ENCODE measurements at regions not wholly inside any gene's neighbourhood (a gene's known extent, or its start where the extent isn't known, plus 50 kb on each side); places are given as distances from the start of the nearest gene placed in this dataset.

GRCh38 chr1:236341298-236341697, 52.8 kb upstream of the EDARADD start:
- H3K4me3 ChIP-seq, result no peak overlapping the region
- in situ Hi-C loops (cut with MboI), result no loop called here
- no peak overlapping the region for H3K9ac ChIP-seq (ENCODE audit: control insufficient read depth, insufficient read depth, low read length)
- ChIA-PET CTCF (no interaction called here), POLR2A (interaction anchor here (0.7 to 0.8 kb wide), 2 partner anchors 12 to 35 kb away, joined by 3 to 8 read pairs; no protein-coding TSS in a partner anchor), RAD21 (ENCODE audit: unreplicated experiment) (interaction anchor here (0.6 kb wide), 1 partner anchor 236 kb away, joined by 4 read pairs; no protein-coding TSS in a partner anchor), SMC1A (ENCODE audit: uncharacterized antibody, unreplicated experiment) (interaction anchor here (0.8 to 1.7 kb wide), 2 partner anchors 13 to 15 kb away, joined by 3 read pairs; no protein-coding TSS in a partner anchor)
- no peaks in the 10 kb centered on the region for H3K27me3 ChIP-seq (replicated peaks in 1 of 2; ENCODE audit: control insufficient read depth in 2 of 2, insufficient read depth in 2 of 2, low read length in 1 of 2)
- no peaks in the 10 kb centered on the region for H3K4me1 ChIP-seq (ENCODE audit: control insufficient read depth, insufficient read depth, low read length)
- H2AFZ ChIP-seq (ENCODE audit: control insufficient read depth, low read depth, low read length), result no peak overlapping the region
- WGBS (ENCODE audit: insufficient coverage, insufficient replicate concordance, low lambda C conversion rate, missing lambda C conversion rate), result 98% methylated on average over 4 of the region's 4 CpGs
- DNase-seq (ENCODE audit: low read depth, low spot score) (no peak), FAIRE-seq (no peak), ATAC-seq (no peak)
- BruUV-seq (replicated peaks), result no TSS peak
- H3K36me3 ChIP-seq (ENCODE audit: control insufficient read depth in 2 of 2, insufficient read depth in 2 of 2, low read length in 1 of 2), result no peaks in the 10 kb centered on the region
- no peaks in the 10 kb centered on the region for H3K9me3 ChIP-seq (replicated peaks; ENCODE audit: control insufficient read depth, insufficient read depth, low read length)
- no peak overlapping the region for H3K4me2 ChIP-seq (ENCODE audit: control insufficient read depth, insufficient read depth)
- H3K79me2 ChIP-seq (ENCODE audit: control insufficient read depth, insufficient read depth, low read length), result no peaks in the 10 kb centered on the region
- H3K27ac ChIP-seq (ENCODE audit: control insufficient read depth, insufficient read depth), result no peak overlapping the region
- no peaks in the 10 kb centered on the region for H4K20me1 ChIP-seq (ENCODE audit: control insufficient read depth, insufficient read depth)
- intact Hi-C loops (cut with micrococcal nuclease; ENCODE audit: unreplicated experiment), result no loop called here
- TF ChIP-seq SMAD1 (IDR thresholded peaks at IDR 0.05; ENCODE audit: low read depth, partially characterized antibody) (no peak), SUPT20H (IDR thresholded peaks at IDR 0.05; ENCODE audit: borderline replicate concordance, control insufficient read depth, low read depth, low read length) (no peak), ZSCAN29 (IDR thresholded peaks at IDR 0.05) (no peak), JUND (IDR thresholded peaks at IDR 0.05; ENCODE audit: low read depth, low read length) (no peak), KDM1A (IDR thresholded peaks at IDR 0.05; ENCODE audit: borderline replicate concordance) (no peak), ZBED1 (IDR thresholded peaks at IDR 0.05; ENCODE audit: borderline replicate concordance) (no peak), IRF5 (IDR thresholded peaks at IDR 0.05; ENCODE audit: borderline replicate concordance) (no peak), MXI1 (IDR thresholded peaks at IDR 0.05; ENCODE audit: low read depth, low read length) (no peak), NR2F1 (conservative IDR thresholded peaks at IDR 0.05) (no peak), ZNF592 (IDR thresholded peaks at IDR 0.05) (no peak), EP300 (IDR thresholded peaks at IDR 0.05; ENCODE audit: borderline replicate concordance in 1 of 2, control insufficient read depth in 1 of 2, low read depth in 2 of 2, low read length in 2 of 2) (no peak), TCF3 (IDR thresholded peaks at IDR 0.05; ENCODE audit: borderline replicate concordance, insufficient read depth, low read depth, low read length) (no peak), FOXK2 (IDR thresholded peaks at IDR 0.05) (no peak), LARP7 (IDR thresholded peaks at IDR 0.05) (no peak), STAT1 (conservative IDR thresholded peaks at IDR 0.05) (no peak), CREB1 (IDR thresholded peaks at IDR 0.05; ENCODE audit: low read depth) (no peak), IKZF1 (conservative IDR thresholded peaks at IDR 0.05) (no peak), ESRRA (IDR thresholded peaks at IDR 0.05; ENCODE audit: low read length) (no peak), MAX (IDR thresholded peaks at IDR 0.05; ENCODE audit: low read depth, low read length) (no peak)

Measured in GM12878 (cell line).